ENCODE measurements at regions not wholly inside any gene's neighbourhood (a gene's known extent, or its start where the extent isn't known, plus 50 kb on each side); places are given as distances from the start of the nearest gene placed in this dataset.

DNA sequence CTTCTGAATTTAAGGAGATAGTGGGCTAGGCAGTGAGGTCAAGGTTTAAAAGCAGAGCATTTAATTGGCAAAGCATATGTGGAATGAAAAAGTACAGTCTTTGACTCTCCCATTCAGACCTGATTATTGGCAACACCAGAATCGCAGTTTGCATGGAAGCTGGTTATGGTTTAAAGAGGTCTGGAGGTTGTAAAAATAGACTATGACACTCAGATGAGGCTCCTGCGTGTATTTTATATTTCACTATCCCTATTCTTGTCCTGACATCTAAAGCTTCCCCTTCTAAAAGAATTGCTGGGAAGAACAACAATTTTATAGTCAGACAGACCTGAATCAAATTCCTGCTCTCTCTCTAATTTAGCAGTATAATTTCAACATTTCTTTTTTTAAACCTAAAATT lies 302.9 kb downstream of the PCDH7 start:
- TF ChIP-seq, protein P1, sequence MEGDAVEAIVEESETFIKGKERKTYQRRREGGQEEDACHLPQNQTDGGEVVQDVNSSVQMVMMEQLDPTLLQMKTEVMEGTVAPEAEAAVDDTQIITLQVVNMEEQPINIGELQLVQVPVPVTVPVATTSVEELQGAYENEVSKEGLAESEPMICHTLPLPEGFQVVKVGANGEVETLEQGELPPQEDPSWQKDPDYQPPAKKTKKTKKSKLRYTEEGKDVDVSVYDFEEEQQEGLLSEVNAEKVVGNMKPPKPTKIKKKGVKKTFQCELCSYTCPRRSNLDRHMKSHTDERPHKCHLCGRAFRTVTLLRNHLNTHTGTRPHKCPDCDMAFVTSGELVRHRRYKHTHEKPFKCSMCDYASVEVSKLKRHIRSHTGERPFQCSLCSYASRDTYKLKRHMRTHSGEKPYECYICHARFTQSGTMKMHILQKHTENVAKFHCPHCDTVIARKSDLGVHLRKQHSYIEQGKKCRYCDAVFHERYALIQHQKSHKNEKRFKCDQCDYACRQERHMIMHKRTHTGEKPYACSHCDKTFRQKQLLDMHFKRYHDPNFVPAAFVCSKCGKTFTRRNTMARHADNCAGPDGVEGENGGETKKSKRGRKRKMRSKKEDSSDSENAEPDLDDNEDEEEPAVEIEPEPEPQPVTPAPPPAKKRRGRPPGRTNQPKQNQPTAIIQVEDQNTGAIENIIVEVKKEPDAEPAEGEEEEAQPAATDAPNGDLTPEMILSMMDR (IDR thresholded peaks at IDR 0.05), result no peak
- TF ChIP-seq POLR2A (IDR thresholded peaks at IDR 0.05), result no peak
- TF ChIP-seq EP300 (IDR thresholded peaks at IDR 0.05), result no peak
